ENCODE measurements at regions not wholly inside any gene's neighbourhood (a gene's known extent, or its start where the extent isn't known, plus 50 kb on each side); places are given as distances from the start of the nearest gene placed in this dataset.

GRCh38 chr13:91106565-91106964 is 240.9 kb upstream of the MIR17HG start:
- Histone ChIP-seq H3K27me3 (ENCODE audit: low read depth, low read length) (0 out of 2 replicates have a peak, but pooled peaks cover 2% of the 10 kb centered on the region), H3K4me1 (ENCODE audit: low read length) (no peaks in the 10 kb centered on the region), H3K27ac (ENCODE audit: low read length) (no peak overlapping the region), H3K4me3 (ENCODE audit: low read length) (no peak overlapping the region), H3K36me3 (replicated peaks; ENCODE audit: low read depth, low read length) (no peaks in the 10 kb centered on the region), H3K79me2 (ENCODE audit: low read length) (no peaks in the 10 kb centered on the region), H3K4me2 (ENCODE audit: low read length) (no peak overlapping the region), H3K9me3 (ENCODE audit: insufficient read depth, low read length) (no peaks in the 10 kb centered on the region), H4K20me1 (ENCODE audit: insufficient read depth, low read length) (no peaks in the 10 kb centered on the region), H3K9ac (ENCODE audit: low read length) (no peak overlapping the region), H2AFZ (ENCODE audit: low read depth, low read length) (no peak overlapping the region)
- no peak for TF ChIP-seq EZH2phosphoT487 (IDR thresholded peaks at IDR 0.05; ENCODE audit: low read depth)
- TF ChIP-seq CTCF (IDR thresholded peaks at IDR 0.05; ENCODE audit: low read depth, low read length) = no peak

- H3K4me2 ChIP-seq (ENCODE audit: low read length) = no peak overlapping the region
- no peak overlapping the region for H3K4me3 ChIP-seq (ENCODE audit: low read length)
- no peak overlapping the region for H2AFZ ChIP-seq (ENCODE audit: low read depth, low read length)
- TF ChIP-seq EZH2phosphoT487 (IDR thresholded peaks at IDR 0.05; ENCODE audit: low read depth) (no peak), CTCF (IDR thresholded peaks at IDR 0.05; ENCODE audit: low read depth, low read length) (no peak)
- H3K9me3 ChIP-seq (ENCODE audit: insufficient read depth, low read length) = no peaks in the 10 kb centered on the region
- no peak overlapping the region for H3K9ac ChIP-seq (ENCODE audit: low read length)
- H3K4me1 ChIP-seq (ENCODE audit: low read length) = no peaks in the 10 kb centered on the region
- no peak overlapping the region for H3K27ac ChIP-seq (ENCODE audit: low read length)
- H4K20me1 ChIP-seq (ENCODE audit: insufficient read depth, low read length) = no peaks in the 10 kb centered on the region
- H3K36me3 ChIP-seq (replicated peaks; ENCODE audit: low read depth, low read length) = no peaks in the 10 kb centered on the region
- 0 out of 2 replicates have a peak, but pooled peaks cover 2% of the 10 kb centered on the region for H3K27me3 ChIP-seq (ENCODE audit: low read depth, low read length)
- no peaks in the 10 kb centered on the region for H3K79me2 ChIP-seq (ENCODE audit: low read length)
Observed at GRCh38 chr13:91108315-91108714, 239.2 kb upstream of the MIR17HG start.

- no peak for TF ChIP-seq CTCF (IDR thresholded peaks at IDR 0.05; ENCODE audit: low read depth, low read length)
- TF ChIP-seq EZH2phosphoT487 (IDR thresholded peaks at IDR 0.05; ENCODE audit: low read depth) = no peak
- no peaks in the 10 kb centered on the region for H3K4me1 ChIP-seq (ENCODE audit: low read length)
- 0 out of 2 replicates have a peak, but pooled peaks cover 2% of the 10 kb centered on the region for H3K27me3 ChIP-seq (ENCODE audit: low read depth, low read length)
- H3K36me3 ChIP-seq (replicated peaks; ENCODE audit: low read depth, low read length) = no peaks in the 10 kb centered on the region
- no peaks in the 10 kb centered on the region for H4K20me1 ChIP-seq (ENCODE audit: insufficient read depth, low read length)
- H3K4me3 ChIP-seq (ENCODE audit: low read length) = no peak overlapping the region
- no peak overlapping the region for H3K27ac ChIP-seq (ENCODE audit: low read length)
- H3K79me2 ChIP-seq (ENCODE audit: low read length) = no peaks in the 10 kb centered on the region
- no peaks in the 10 kb centered on the region for H3K9me3 ChIP-seq (ENCODE audit: insufficient read depth, low read length)
- no peak overlapping the region for H3K4me2 ChIP-seq (ENCODE audit: low read length)
- no peak overlapping the region for H2AFZ ChIP-seq (ENCODE audit: low read depth, low read length)
- H3K9ac ChIP-seq (ENCODE audit: low read length) = no peak overlapping the region
Observed at GRCh38 chr13:91111476-91112200, 235.8 kb upstream of the MIR17HG start.

GRCh38 chr13:91112201-91112923 is 235.1 kb upstream of the MIR17HG start:
- H3K4me1 ChIP-seq (ENCODE audit: low read length) = no peaks in the 10 kb centered on the region
- H3K27ac ChIP-seq (ENCODE audit: low read length) = no peak overlapping the region
- H3K36me3 ChIP-seq (replicated peaks; ENCODE audit: low read depth, low read length) = no peaks in the 10 kb centered on the region
- no peak overlapping the region for H3K4me2 ChIP-seq (ENCODE audit: low read length)
- no peak overlapping the region for H3K4me3 ChIP-seq (ENCODE audit: low read length)
- H3K79me2 ChIP-seq (ENCODE audit: low read length) = no peaks in the 10 kb centered on the region
- H3K27me3 ChIP-seq (ENCODE audit: low read depth, low read length) = 0 out of 2 replicates have a peak, but pooled peaks cover 2% of the 10 kb centered on the region
- H3K9ac ChIP-seq (ENCODE audit: low read length) = no peak overlapping the region
- H4K20me1 ChIP-seq (ENCODE audit: insufficient read depth, low read length) = no peaks in the 10 kb centered on the region
- H3K9me3 ChIP-seq (ENCODE audit: insufficient read depth, low read length) = no peaks in the 10 kb centered on the region
- no peak for TF ChIP-seq EZH2phosphoT487 (IDR thresholded peaks at IDR 0.05; ENCODE audit: low read depth)
- TF ChIP-seq CTCF (IDR thresholded peaks at IDR 0.05; ENCODE audit: low read depth, low read length) = no peak
- no peak overlapping the region for H2AFZ ChIP-seq (ENCODE audit: low read depth, low read length)

Measured in OCI-LY3 (cell line).